Hypothalamus (tissue), 51 donors: ENCODE measurements at regions not wholly inside any gene's neighbourhood (a gene's known extent, or its start where the extent isn't known, plus 50 kb on each side); places are given as distances from the start of the nearest gene placed in this dataset.

Source experiments
- DNase-seq, 51 donors: peaks; one replicate each; lab custom pipeline; 2025; lab: John Stamatoyannopoulos, UW

- no peak for DNase-seq
Measured at GRCh38 chr11:90840071-90840470, 617.2 kb upstream of the CHORDC1 start.

GRCh38 chr11:90836031-90836430 is 613.2 kb upstream of the CHORDC1 start:
- DNase-seq = no peak

GRCh38 chr11:90823446-90823845 is 600.6 kb upstream of the CHORDC1 start:
- no peak for DNase-seq

GRCh38 chr11:90822996-90823395 is 600.1 kb upstream of the CHORDC1 start:
- no peak for DNase-seq

GRCh38 chr11:90818196-90818745 is 595.4 kb upstream of the CHORDC1 start:
- DNase-seq = no peak

GRCh38 chr11:90809581-90809980 is 586.7 kb upstream of the CHORDC1 start:
- DNase-seq = no peak

GRCh38 chr11:90805172-90805571 is 582.3 kb upstream of the CHORDC1 start:
- no peak for DNase-seq

GRCh38 chr11:90803831-90804230 is 581.0 kb upstream of the CHORDC1 start:
- no peak for DNase-seq

GRCh38 chr11:90803366-90803765 is 580.5 kb upstream of the CHORDC1 start:
- DNase-seq = no peak

GRCh38 chr11:90798769-90799168 is 575.9 kb upstream of the CHORDC1 start:
- DNase-seq = no peak

GRCh38 chr11:90795746-90796145 is 572.9 kb upstream of the CHORDC1 start:
- no peak for DNase-seq

GRCh38 chr11:90788961-90789360 is 566.1 kb upstream of the CHORDC1 start:
- DNase-seq = no peak

GRCh38 chr11:90784241-90784814 is 561.5 kb upstream of the CHORDC1 start:
- DNase-seq = no peak

- DNase-seq = no peak
Measured at GRCh38 chr11:90783111-90783510, 560.3 kb upstream of the CHORDC1 start.

GRCh38 chr11:90779098-90779497 is 556.2 kb upstream of the CHORDC1 start:
- no peak for DNase-seq

GRCh38 chr11:90775567-90776165 is 552.8 kb upstream of the CHORDC1 start:
- DNase-seq = no peak

GRCh38 chr11:90774727-90775566 is 552.1 kb upstream of the CHORDC1 start:
- DNase-seq = no peak

- no peak for DNase-seq
Measured at GRCh38 chr11:90770007-90770406, 547.2 kb upstream of the CHORDC1 start.

- DNase-seq = no peak
Measured at GRCh38 chr11:90766121-90766520, 543.3 kb upstream of the CHORDC1 start.

GRCh38 chr11:90764691-90765090 is 541.8 kb upstream of the CHORDC1 start:
- no peak for DNase-seq

GRCh38 chr11:90757849-90758494 is 535.1 kb upstream of the CHORDC1 start:
- DNase-seq = no peak
